NCI-H2171 (cell line): ENCODE measurements at regions not wholly inside any gene's neighbourhood (a gene's known extent, or its start where the extent isn't known, plus 50 kb on each side); places are given as distances from the start of the nearest gene placed in this dataset.
"Not testable (repeated sequence)": the region's sequence is repeated elsewhere in the genome, so short reads cannot be mapped to it uniquely, and the experiment has no call there.

Experiments
- DNase-seq: peaks from one replicate; lab custom pipeline; 2025; lab: John Stamatoyannopoulos, UW

DNA sequence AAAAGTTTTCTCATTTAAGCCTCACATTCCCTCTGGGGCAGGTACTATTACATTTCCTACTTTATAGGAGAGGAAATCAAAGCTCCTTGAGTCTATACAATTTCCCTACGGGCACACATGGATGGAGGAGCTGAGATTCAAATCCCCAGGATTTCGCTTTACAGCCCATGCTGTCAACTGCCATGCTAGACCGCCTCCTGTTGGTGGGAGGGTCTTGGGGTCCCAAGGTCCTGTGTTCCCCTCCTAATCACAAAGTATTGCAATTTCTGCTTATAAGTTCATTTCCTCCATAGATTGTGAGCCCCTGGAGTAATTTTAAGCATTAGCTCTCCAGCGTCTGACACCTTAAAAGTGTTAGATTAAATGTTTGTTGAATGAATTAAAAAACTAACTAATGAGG is 95.9 kb upstream of the SMARCA2 start:
- no peak for DNase-seq

- DNase-seq, result no peak
Measured at GRCh38 chr9:1920386-1920785, 94.8 kb upstream of the SMARCA2 start.

GRCh38 chr9:1922026-1922425 is 93.1 kb upstream of the SMARCA2 start:
- no peak for DNase-seq

DNA sequence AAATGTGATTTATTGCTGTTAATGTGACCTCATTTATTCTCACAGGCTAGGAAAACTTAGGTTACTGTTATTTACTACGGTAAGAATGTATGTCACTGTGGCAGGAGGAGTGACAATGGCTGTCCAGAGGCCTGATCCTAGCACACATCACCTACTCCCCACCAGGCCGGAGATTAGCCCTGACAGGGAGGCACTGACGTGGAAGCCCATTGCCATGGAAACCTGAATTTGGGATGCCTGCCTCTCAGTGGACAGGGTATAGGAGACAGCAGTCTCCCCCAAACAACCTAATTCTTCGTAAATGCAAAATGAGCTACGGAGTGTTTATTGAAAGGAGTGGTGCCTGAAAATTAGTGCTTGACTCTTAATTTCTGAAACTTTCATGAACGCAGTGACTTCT is 87.6 kb upstream of the SMARCA2 start:
- no peak for DNase-seq

DNA sequence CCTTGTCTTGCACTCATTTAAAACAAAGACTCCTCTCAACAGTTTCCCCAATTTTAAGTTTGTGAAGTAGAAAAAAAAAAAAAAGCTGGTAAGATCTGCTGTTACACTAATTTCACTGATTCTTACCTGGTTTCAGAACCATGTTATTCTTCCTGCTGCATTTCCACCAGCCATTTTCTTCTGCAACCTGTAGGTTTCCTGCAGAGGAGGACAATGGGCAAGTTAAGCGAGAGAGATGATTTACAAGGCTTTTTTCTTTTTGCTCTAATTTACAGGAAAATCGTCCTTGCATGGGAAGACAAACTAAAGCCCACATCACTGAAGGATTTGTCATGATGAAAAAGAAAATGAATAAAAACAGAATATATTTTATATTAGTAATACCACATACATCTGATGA is 86.0 kb upstream of the SMARCA2 start:
- DNase-seq, result no peak

DNA sequence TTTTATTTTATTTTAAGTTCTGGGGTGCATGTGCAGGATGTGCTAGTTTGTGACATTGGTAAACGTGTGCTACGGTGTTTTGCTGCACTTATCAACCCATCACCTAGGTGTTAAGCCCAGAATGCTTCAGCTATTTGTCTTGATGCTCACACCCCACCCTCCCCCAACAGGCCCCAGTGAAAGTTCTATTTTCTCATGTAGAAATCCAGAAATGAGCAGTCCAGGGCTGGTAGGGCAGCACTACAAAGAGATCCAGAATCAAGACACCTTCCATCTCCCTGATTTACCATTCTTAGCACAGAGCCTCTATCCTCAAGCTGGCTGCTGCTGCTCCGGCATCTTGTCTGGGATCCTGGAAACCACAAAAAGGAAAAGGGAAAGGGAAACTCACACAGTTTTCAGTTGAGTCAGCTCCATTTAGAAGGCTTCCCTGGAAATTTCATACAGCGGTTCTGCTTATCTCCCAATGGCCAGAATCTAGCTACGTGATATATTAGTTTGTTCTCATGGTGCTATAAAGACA is 85.4 kb upstream of the SMARCA2 start:
- no peak for DNase-seq

DNA sequence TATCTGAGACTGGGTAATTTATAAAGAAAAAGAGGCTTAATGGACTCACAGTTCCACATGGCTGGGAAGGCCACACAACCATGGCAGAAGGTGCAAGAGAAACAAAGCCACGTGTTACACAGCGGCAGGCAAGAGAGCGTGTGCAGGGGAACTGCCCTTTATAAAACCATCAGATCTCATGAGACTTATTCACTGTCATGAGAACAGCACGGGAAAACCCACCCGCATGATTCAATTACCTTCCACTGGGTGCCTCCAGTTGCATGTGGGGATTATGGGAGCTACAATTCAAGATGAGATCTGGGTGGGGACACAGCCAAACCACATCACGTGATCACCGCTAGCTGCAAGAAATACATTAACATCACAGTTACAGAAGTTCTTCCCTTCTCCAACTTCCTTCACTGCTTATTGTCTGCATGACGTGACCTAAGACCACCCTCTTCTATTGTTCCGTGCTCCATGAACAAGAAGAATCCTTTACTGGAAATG is 84.9 kb upstream of the SMARCA2 start:
- DNase-seq, result not testable (repeated sequence)

DNA sequence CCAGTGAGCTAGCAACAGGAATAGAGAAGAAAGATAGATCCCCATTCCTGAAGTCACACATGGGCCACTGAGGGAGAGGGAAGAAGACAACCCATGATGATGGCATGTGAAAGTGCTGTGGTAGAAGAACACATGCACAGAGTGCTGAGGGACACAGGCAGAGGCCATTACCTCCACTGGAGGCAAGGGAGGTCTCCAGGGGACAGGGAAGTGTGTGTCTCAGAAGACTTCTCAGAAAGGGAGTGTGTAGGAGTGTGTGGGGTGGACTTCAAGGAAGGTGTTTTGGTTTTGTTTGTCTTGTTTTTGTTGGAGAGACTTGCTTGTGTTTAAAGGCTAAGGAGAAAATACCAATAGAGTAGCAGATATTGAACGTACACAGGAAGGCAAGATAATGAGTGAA is 77.0 kb upstream of the SMARCA2 start:
- no peak for DNase-seq

DNA sequence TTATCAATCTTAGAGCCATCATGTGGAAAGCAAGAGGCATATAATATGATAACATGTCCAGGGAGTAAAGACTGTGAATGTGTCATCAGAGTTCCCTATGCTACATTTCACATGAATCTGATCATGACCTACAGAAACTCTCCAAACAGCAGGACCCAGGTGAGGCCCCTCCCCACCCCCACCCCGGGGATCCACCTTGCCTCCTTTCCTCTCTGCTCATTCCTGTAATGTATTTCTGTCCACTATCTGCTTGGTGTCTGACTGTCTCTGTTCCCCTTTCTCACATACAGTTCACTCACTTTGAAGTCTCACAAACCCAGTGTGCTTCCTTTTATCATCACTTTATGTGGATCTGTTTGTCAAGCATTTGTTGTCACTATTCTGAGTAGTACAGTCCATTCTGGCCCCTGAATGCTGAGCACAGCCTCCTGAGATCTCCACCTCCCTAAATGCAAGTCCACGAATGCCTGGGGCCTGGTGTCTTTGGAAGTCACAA is 76.4 kb upstream of the SMARCA2 start:
- DNase-seq, result no peak

DNA sequence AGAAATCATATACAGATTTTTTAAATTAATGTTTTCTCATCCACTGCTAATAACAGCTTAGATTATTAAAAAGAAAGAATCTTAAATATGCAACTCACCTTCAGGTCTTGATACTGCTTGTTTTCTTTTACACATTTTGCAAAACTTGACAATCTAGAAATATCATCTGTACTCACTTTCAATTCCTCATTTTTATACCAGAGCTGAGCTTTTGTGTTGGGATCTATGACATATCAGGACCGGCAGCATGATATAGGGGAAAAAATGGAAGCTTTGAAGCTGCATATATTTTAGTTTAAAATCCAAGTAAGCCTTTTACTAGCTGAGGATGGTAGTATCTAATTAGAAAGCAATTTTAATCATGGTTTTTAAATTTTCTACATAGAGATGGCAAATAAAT is 75.7 kb upstream of the SMARCA2 start:
- DNase-seq, result no peak

- DNase-seq, result peak; percentile 36
Measured at GRCh38 chr9:1939926-1940368, 75.2 kb upstream of the SMARCA2 start.

DNA sequence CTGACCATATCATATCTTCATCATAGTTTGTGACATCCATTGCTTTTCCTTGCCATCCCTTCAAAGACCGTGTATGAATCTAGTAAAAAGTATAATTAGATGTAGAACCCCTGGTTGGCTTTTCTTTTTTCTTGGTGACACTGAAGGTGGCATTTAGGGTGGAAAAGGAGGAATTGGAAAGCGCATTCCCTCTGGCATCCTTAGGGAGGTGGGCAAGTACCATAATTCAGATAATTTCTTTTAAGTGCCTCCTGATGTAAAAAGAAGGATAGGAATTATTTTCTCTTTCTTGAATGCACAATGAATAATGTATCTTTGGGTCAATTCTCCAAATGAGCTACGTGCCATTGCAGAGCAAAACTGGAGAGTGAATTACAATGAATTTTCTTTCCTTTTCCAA is 73.2 kb upstream of the SMARCA2 start:
- no peak for DNase-seq

- no peak for DNase-seq
Measured at GRCh38 chr9:1946526-1947283, 68.4 kb upstream of the SMARCA2 start.

DNA sequence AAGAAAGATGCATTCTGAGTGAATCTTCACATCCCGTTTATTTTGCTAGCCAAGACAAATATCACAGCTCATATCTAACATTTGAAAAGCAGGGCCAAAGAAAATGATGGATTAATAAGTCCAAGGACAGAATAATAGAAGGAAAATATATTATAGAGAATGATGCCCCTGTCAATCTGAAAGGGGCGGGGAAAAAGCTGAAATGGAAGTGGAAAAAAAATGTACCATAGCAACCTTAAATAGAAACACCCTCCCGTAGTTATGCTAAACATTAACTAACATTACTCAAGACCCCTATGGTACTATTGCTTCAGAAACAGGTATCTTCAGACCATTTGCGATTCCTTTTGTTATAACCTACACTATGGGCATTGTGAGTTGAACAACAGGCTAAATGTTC is 67.7 kb upstream of the SMARCA2 start:
- no peak for DNase-seq

- DNase-seq, result no peak
Measured at GRCh38 chr9:1948541-1948940, 66.6 kb upstream of the SMARCA2 start.

DNA sequence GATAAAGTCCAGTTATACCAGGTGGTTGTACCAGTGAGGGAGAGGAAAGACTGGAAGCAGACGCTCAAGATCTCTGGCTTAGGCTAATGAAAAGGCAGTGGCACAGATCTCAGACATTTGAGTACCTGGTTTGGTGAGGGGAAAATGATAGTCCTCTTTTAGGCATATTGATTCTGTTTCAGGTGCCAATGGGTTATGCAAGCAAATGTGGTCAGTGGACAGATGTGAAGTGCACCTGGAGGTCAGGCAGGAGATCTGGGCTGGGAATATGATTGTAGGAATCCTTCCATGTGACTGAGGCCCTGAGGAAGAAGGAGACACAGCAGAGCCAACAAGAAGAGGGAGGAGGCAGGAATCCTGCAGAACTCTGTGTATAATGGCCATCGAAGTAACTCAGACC is 63.7 kb upstream of the SMARCA2 start:
- no peak for DNase-seq

DNA sequence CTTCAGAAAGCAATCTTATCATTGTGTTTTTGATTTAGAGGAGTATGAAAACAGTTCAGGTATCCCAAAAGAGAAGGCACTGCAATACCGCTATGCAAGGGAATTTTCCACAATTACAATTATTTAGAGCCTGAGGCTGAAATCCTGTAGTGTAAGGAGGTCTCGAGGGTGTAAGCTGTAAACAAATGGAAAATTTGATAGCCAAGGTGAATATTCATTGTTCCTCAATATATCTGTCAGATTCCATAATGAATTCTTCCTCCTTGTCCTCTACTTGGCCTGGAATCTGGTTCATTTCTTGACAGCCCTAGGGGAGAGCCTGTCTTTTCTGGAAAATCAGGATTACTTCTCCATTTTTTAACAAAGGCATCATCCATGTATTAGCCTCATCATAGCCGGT is 63.1 kb upstream of the SMARCA2 start:
- DNase-seq, result no peak

GRCh38 chr9:1954238-1954637 is 60.9 kb upstream of the SMARCA2 start:
- DNase-seq, result no peak

- DNase-seq, result no peak
Measured at GRCh38 chr9:1956958-1957357, 58.2 kb upstream of the SMARCA2 start.

- peak; percentile 20 for DNase-seq
Measured at GRCh38 chr9:1957856-1958255, 57.3 kb upstream of the SMARCA2 start.

DNA sequence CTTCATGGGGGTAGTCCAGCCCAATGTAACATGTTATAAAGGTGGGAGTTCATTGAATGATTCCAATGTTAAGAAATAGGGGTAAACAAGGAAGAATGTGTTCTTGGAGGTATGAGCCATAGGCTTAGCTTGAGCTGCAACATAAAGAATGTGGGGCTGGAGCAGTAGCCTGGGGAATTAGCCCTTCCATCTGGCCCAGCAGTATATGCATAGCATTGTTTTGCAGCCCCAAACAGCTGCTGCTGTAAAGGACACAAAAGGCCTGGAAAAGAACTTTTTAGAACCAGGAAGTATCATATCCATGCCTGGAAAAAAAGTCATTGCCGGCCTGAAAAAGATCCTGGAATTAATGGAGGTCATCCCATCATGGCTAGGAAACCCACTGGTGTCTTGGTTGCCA is 55.8 kb upstream of the SMARCA2 start:
- DNase-seq, result peak; percentile 27

DNA sequence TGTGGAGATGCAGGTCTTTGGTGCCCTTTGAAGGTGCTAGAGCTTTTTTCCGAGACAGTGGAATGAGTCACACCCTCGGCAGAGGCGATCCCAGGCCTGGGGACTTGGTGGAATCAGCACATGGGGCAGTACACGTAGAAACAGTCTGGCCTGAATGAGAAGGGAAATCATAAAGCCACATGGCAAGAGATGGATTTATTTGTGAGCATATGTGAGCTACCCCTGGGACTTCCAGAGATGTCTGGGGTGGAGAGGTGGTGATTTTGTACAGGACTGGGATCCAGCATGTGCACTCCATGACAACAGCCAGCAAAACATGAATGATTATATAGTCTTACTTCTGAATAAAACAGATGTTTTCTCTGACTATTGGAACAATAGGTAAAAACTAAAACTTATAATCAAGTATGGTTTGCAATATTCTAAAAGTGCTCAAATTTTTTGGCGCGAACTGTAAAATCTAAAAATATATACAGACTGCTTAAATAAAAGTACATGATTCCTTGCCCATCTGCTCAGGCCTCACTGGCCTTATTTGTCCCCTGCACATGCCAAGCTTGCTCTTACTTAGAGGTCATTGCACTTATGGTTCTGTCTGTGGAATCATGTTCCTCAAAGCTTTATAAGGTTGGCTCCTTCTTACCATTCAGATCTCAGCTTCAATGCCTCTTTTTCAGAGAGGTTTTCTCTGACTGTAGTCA is 54.7 kb upstream of the SMARCA2 start:
- DNase-seq, result peak; percentile 48

DNA sequence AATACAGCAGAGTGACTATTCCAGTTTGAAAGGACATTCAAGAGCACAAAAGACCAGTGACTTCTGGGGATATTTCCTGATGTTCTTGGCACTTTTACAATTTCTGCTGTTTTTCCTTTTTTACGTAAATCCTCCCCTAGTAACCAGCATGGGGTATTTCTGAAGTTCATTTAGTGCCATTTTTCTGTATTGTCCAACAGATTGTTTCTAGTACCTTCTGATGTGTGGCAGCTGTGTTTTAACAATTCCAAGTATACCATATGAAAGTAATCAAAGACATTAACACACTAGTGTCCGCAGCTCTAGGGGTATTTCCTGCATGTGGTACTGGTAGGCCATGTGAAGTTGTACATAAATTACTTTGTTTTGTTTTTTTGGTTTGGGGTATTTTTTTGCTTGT is 53.0 kb upstream of the SMARCA2 start:
- DNase-seq, result no peak
